Kidney tubule cell (primary cell): ENCODE measurements at regions not wholly inside any gene's neighbourhood (a gene's known extent, or its start where the extent isn't known, plus 50 kb on each side); places are given as distances from the start of the nearest gene placed in this dataset.

Experiments used
- DNase-seq: peaks from one replicate; pipeline ENCODE4 v3.0.0-alpha.2; 2018; ENCODE audit warnings: low spot score

DNA sequence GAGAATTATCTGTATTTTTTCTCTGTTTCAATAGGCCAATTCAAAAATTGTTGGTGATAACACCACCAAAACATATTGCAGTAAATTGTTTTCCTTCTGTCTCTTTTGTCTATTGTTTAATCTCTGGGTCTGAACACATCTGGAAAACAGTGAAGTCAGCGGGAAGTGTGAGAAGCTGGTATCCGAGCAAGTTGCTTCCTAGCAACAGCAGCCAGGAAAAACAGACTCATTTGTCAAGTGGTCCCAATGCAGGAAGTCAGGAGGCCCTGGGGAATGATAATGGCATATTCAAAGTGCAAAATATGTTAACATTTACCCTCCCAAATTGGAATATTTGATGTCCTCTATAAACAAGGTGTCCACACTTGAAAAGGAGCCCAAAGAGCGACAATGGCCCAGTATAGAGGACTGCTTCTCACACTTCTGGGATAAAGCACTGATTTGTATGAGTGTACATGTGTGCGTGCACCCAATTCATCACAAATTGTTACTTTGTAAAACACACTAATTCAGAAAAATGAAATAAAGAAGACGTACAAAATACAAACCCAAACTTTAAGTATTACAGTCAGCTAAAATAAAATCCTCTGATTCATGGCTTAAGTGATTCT lies 515.0 kb downstream of the TBC1D4 start:
- no peak for DNase-seq

DNA sequence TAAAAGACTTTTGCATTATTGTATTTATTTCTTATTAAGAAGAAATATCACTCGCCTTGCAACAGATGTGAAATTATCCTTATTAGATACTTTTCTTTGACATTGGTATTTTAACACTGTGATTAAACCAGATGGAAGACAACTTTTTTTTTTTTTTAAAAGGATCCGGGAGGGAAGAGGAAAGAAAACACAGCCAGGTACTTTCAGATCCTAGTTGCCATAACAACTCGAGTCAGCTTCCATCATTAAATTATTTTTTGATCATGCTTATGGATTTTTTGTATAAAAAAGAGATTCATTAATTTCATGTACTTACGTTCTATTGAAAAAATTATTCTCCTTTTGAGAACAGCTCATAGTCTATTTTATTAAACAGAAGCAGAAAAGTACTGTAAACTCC lies 515.7 kb downstream of the TBC1D4 start:
- no peak for DNase-seq

DNA sequence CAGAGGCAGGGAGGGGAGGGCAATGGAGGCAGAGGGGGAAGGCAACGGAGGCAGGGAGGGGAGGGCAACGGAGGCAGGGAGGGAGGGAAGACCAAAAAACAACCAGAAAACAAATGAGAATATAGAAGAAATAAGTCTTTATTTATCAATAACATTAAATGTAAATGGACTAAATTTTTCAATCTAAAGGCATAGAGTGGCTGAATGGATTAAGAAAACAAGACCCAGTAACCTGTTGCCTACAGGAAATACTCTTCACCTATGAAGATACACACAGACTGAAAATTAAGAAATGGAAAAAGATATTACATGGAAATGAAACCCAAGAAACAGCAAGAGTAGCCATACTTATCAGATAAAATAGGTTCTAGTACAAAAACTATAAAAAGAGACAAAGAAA lies 536.3 kb downstream of the TBC1D4 start:
- no peak for DNase-seq

DNA sequence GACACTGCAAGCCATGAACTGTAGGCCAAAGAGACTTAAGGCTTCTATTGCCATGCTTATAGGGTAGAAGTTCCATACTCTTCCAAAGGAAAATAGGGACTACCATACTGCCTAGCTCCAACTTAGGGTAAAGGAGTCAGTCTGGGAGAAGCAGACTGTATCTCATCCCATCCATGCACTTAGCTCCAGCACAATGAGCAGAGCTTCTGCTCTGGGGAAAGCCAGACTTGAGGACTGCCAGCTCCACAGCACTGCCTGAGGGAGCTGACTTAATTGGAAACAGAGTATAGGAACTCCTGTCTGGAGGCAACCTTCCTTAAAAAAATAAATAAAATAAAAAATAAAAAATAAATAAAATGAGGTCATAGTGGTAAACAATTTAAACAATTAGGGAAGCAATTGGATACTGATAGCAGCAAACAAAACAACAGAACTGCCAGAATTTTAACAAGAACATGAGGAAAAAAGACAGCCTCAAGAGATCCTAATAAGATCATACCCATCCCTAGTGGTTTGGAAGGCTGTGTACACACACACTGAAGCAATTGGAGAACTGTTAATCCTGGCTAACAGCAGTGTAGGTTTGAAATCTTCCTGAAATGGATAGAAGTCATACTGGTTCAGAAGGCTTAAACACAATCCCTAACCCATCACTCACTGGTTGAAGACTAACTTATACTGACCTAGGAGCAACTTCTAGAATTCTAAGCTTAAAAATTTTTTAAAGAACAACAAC lies 550.1 kb downstream of the TBC1D4 start:
- DNase-seq = no peak

DNA sequence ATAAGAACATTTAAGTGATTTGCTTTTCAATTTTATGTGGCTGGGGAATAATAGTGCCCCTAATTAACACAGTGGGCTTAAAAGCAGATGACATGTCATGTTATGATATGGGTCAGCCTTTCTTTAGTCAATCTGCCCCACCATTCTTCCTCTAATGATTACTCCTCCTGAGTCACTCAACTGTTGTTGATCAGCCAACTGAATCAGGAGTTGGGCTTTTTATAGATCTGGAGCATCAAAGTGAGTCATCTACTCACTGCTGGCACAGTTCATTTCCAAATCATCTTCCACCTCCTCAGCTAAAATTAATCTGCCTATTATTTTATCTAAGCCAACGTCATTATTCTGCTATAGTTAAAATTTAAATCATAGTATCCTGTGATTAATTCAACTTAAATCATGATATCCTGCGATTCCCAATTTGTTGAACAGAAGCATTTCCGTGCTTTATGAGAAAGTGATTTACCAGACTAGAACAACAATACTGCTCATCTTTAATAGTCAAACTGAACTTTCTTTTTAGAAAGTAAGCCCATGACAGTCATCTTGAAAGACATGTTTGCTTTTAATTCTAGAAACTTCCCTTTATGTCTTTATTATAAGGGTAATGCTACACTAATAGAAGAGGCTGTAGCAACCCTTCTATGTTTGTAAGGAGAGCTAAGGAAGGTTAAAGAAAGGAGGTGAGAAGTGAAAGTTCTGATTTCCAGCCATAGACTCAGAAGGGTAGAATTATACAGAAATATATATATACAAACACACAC lies 551.4 kb downstream of the TBC1D4 start:
- DNase-seq = peak; percentile 85

DNA sequence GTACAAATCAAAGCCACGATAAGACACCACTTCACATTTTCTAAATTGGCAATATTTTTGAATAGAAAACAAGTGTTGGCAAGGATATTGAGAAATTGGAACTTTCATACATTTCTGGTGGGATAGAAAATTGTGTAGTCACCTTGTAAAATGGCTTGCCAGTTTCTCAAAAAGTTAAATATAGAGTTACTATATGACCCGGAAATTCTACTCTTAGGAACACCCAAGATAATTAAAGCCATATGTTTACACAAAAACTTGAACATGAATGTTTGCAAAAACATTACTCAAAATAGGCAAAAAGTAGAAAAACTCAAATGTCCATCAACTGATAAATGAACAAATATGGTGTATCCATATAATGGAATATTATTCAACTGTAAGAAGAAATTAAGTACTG lies 552.5 kb downstream of the TBC1D4 start:
- DNase-seq = no peak

DNA sequence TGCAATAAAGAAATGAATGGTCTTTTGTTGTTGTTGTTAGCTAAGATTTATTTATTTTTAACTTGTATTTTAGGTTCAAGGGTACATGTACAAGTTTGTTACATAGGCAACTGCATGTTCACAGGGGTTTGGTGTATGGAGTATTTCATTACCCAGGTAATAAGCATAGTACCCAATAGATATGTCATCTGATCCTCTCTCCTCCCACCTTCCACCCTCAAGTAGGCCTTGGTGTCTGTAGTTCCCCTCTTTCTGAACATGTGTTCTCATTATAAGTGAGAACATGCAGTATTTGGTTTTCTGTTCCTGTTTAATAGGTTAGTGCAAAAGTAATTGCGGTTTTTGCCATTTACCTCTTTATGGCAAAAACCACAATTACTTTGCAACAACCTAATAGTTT lies 554.1 kb downstream of the TBC1D4 start:
- no peak for DNase-seq

DNA sequence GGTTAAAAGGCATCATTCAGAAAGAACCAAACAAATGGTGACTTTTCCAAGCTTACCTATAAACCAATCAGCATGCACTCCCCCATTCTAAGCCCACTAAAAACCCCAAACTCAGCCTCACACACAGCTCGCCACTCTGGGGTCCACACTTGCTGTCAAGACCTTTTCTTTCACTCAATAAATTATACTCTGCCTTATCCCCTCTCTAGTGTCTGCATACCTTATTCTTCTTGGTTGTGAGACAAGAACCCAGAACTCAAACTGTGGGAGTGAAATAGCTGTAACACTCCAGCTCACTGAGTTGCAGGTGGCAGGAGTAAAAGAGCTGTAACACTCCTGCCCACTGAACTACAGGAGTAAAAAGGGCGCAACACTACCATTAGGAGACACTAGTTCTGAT lies 559.0 kb downstream of the TBC1D4 start:
- DNase-seq = no peak

DNA sequence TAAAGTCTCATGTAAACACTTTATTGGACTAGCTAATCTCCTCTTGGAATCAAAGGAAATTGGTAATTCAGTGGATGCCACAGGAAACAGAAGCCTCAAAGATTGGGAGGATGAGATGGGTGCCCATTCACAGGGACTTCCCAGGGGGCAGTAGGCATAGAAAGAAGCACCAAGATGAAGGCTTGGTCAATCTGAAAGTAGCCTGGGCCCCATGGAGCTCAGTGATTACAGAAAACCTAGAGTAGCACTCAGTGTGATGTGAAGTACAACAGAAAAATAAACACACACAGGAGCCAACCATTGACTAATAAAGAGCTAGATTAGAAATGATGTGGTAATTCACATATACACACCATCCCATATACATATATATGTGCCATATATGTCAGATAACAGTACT lies 560.6 kb downstream of the TBC1D4 start:
- no peak for DNase-seq

DNA sequence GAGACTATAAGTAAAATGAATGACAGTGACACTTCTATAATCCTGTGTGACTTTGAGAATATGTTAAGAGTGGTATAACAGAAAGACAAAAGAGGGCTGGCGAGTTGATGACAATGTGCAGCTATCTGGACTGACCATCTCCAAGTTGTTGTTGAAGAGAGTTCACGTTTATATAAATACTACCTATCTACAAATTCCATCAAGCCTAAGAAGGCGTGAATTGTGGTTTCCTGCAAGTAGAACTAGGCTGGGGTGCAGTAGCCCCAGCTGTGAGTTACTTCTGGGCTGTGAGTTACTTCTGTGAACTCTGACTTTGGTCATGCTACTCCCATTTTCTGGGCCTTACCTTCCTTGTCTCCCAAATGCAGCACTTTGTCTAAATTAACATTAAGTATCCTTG lies 561.0 kb downstream of the TBC1D4 start:
- no peak for DNase-seq

DNA sequence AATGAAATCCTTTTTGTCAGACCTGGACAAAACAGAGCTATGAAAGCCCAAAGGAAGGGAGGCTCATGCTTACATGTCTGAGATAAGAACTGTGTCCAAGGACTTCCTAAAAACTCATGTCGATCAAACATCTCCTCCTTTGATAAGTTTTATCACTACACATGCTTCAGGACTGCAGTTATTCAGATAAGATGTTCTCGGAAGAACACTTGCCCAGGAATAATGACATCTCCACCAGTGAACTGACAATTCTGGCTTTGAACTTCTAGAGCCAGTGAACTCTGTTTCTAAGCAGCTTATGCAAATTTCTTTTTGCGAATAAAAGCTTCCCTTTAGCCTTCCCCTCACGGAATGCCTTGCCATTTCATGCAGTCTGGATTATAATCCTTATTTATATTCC lies 561.6 kb downstream of the TBC1D4 start:
- DNase-seq = no peak

DNA sequence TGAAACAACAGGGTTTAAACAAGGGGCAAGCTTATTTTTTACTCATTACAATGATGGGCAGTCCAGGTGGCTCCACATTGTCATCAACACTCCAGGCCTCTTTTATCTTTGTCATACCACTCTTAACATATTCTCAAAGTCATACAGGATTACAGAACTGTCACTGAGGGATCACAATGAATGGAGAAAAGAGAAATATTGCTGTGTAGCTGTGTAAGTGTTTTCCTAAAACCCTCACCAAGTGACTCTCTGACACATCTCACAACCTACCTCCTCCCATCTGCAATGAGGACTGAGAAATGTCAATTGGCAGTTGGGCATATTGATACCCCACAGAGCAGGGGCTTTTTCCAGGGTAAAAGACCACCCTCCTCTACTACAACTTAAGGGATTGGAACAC lies 562.1 kb downstream of the TBC1D4 start:
- DNase-seq = no peak

DNA sequence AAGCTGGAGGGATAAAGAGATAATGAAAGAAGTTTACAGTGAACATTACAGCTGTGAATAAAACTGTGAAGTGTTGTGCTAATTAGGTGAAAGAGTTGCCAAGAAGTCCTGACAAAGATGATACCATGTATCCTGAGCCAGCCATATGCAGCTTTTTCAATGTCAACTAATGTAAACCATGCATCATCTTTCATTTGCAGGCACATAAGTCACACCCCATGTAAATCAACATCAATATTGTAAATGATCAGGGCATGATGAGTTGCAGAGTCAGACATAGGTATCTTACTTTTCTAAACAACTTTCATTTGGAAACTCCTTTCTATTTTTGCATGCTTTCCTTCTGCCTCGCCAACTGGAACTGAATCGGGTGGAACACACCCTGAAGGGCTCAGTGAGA lies 569.1 kb downstream of the TBC1D4 start:
- no peak for DNase-seq

DNA sequence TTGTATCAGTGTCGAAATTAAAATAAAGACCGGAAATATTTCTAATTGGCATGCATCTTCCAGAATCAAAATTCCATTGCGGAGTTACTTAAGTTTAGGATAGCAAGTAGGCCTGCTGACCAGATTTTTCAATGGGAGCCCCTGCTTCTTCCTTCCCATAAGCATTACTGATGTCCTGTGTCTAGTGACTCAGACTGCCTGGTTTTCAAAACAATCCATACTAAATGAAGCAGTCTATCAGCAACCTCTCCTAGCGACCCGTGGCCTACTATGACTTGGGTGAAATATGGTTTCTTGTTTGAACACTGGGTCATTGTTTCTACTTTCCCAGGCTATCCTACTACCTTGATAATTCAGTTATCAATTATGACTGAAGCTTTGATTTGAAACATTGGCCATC lies 571.6 kb downstream of the TBC1D4 start:
- no peak for DNase-seq

DNA sequence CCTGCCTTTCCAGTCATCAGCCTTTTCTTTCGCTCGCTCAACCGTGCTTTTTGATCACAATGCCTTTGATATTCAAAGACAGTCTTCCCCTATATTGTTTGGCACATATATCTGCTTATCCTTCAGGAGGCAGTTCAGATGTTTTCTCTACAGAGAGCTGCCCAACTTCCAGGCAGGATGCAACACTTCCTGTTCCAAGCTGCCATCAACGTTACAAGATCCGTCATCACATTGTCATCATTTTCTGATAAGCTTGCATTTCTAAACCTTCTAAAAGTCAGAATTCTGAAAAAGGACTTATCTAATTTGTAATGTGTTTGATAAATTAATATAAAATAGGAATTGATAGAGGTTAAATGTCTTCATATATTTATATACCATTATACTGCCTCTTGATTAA lies 574.2 kb downstream of the TBC1D4 start:
- DNase-seq = no peak

DNA sequence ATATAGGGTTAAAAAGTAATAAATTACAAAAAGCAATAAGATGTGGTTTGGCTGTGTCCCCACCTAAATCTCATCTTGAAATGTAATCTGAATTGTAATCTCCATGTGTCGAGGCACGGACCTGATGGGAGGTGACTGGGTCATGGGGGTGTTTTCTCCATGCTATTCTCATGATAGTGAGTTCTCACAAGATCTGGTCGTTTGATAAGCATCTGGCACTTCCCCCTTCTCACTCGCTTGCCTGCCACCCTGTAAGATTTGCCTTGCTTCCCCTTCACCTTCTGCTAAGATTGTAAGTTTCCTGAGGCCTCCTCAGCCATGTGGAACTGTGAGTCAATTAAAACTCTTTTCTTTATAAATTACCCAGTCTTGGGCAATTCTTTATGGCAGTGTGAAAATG lies 577.4 kb downstream of the TBC1D4 start:
- DNase-seq = no peak

DNA sequence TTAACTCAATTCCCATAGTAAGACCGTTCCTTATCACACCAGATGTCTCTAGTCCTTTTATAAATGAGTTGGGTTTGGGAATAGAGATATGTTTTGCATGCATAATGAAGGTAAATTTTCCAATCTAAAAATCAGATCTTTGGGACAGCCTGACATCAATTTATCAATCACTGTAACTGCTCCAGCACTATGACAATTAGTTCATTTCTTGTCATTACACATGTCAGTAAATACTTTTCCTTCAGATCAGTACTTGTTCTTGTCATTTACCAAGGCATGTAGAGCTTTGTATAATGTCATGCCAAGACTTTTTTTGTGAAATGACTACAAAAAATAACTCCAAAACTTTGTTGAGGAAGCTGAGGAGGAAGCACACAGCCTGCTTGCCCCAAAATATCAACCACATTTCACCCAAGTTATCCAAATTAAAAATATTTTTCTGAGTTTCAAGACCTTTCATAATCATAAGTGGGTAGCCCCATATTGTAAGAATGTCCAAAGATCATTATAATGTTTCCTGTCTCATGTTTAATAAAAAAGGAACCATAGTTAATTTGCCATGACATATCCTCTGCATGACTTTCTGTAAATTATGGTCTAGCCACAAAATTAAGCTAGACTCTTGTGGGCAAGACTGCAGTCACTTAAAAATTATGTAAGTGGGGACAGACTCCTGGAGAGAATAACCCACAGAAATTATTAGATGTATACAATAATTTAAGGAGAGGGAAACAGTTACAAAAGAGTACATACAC lies 586.8 kb downstream of the TBC1D4 start:
- DNase-seq = no peak

DNA sequence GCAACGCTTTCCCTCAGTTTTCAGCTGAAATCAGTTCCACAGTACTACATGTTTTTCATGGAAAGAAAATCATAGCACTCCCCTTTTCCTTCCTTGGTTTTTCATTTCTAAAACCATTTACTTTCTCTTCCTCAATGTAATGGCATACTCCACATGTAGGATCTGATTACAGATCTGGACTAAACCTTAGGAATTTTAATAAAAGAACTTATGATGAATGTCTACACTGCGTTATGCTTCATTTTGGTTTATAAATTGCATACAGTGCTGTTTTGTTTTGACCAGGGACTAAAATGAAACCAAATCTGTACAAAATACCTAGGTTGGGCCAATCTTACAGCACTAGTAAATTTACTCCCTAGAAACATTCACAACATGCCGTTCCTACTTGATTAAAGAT lies 589.9 kb downstream of the TBC1D4 start:
- DNase-seq = no peak

DNA sequence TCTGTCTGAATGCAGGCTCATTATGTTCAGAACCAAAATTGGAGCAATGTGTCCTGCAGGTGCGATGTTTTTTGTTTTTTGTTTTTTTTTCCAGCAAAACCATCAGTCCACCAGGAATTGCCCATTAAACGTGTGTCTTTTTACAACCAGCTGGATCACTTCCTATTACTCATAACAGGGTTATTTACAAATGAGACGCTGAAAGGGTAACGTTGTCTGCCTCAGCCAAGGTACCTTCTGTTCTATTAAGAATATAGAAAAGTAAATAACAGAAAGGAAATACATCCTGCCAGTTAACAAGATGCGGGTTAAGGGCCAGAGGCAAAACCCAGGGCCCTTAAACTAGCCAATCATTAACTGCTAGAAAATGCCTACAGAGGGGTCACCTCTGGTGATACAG lies 590.4 kb downstream of the TBC1D4 start:
- DNase-seq = peak; percentile 79

DNA sequence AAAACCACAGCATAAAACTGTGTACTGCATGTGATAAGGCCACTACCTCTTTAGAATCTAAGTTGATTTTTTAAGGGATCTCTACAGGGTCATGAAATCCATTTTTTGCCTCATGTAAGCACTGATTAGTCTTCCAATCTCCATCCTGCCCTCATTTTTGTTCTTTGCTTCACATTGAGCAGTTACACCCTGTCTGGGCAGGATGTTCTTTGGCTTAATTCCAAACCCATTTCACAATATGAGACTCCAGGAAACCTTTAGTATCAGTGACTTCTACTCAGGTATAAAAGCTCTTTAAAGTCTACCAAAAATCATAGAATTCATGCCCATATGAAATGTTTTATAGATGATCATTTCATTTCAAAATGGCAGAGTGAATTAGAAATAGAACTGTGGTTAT lies 592.6 kb downstream of the TBC1D4 start:
- DNase-seq = peak; percentile 44

DNA sequence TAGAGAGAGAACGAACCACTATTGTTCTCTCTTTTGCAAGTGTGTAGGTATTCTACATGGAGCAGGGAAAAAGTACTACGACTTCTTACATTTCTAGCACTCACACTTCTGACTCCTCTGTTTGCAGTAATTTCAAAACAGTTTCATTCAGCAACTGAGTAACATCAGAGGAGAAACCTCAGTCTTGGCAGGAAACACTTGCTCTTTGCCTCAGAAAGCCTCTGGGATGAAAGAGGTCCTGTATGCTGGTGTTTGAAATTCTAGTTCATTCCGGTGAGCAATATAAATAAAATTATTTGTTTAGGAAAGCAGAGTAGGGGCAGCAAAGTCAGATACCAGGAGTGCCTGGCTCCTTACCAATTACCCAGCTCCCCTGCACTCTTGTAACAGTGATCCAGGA lies 595.5 kb downstream of the TBC1D4 start:
- no peak for DNase-seq

DNA sequence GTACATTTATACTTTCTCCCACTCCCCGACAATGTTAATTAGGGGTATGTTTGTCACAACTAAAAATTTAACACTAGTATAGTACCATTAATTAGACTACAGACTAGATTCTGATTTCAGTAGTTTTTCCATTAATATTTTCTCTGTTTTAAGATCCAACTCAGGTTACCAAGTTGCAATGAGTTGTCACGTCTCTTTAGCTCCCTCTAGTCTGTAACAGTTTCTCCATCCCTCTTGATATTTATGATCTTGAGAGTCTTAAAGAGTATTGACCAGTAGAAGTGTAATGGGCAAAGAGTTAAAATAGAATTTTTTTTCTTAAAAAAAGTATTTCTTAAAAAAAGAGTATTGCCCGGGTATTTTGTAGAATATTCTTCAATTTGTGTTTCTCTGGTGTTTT lies 598.1 kb downstream of the TBC1D4 start:
- no peak for DNase-seq
